Adrenal gland (tissue), 9 donors: ENCODE measurements at regions not wholly inside any gene's neighbourhood (a gene's known extent, or its start where the extent isn't known, plus 50 kb on each side); places are given as distances from the start of the nearest gene placed in this dataset.

Source experiments
- DNase-seq, 7 donors: peaks; one replicate each; pipeline ENCODE4 v3.0.0-alpha.2; 2019 to 2020
- H3K27ac ChIP-seq, 5 donors: fragments of 200-600 bp; sonication (generic) in 4 of 5; 1 replicate in 3 of 5; 2 replicates in 2 of 5; pipeline versions ENCODE4 v1.5.1 to v1.8.0; 2016 to 2020; ENCODE audit warnings: mild to moderate bottlenecking in 1 of 5
- H3K27me3 ChIP-seq: fragments of 200-600 bp; 2 replicates; pipeline ENCODE4 v1.8.0; 2021
- H3K36me3 ChIP-seq, 2 donors: fragments of 200-600 bp; replicated peaks in 1 of 2; 1 replicate in 1 of 2; 2 replicates in 1 of 2; pipeline versions ENCODE4 v1.5.1 to v1.8.0; 2018 to 2022
- H3K4me1 ChIP-seq, 2 donors: fragments of 200-600 bp; replicated peaks in 1 of 2; 1 replicate in 1 of 2; 2 replicates in 1 of 2; pipeline versions ENCODE4 v1.5.1 to v1.8.0; 2018 to 2021
- H3K4me3 ChIP-seq, 4 donors: fragments of 200-600 bp; sonication (generic) in 3 of 4; one replicate each; pipeline ENCODE4 v1.5.1; 2016 to 2018
- H3K9me3 ChIP-seq, 3 donors: fragments of 200-600 bp; sonication (generic) in 1 of 3; replicated peaks in 1 of 3; 1 replicate in 2 of 3; 2 replicates in 1 of 3; pipeline versions ENCODE4 v1.5.1 to v1.8.0; 2016 to 2021
- CTCF ChIP-seq, 6 experiments: fragments of 450-650 bp in 4 of 6; fragments of 200-600 bp in 2 of 6; sonication (generic) in 1 of 6; IDR thresholded peaks; 1 replicate in 5 of 6; 2 replicates in 1 of 6; pipeline versions ENCODE4 v1.5.1 to v1.8.0; 2016 to 2021; ENCODE audit warnings: antibody characterized with exemption in 6 of 6, mild to moderate bottlenecking in 2 of 6, moderate library complexity in 1 of 6
- POLR2A ChIP-seq, 2 donors: fragments of 450-650 bp; IDR thresholded peaks; one replicate each; pipeline ENCODE4 v1.6.1; 2017; ENCODE audit warnings: antibody characterized with exemption in 2 of 2, mild to moderate bottlenecking in 2 of 2, moderate library complexity in 1 of 2
- WGBS, 4 donors: extraction: QIAGEN DNeasy Blood & Tissue Kit in 2 of 4; methylation state at CpG; one replicate each; pipeline versions ENCODE4 v1.1.5 to v1.1.7; 2013 to 2017; 5-methylcytosine and 5-hydroxymethylcytosine counted together
- intact Hi-C, 2 donors: fragments of 100-400 bp; cut with DNase I; formaldehyde crosslinking; loops; one replicate each; pipeline versions ENCODE4 v1.14.1 to v1.15.0; 2022 to 2023
- donor health status: healthy with polysubstance abuse.
- donor health status: Bipolar disorder and iron deficiency.
- donor health status: DM: yes; HTN: yes; CAD: no.
- donor health status: DM: no; HTN: no; CAD: no.
- donor health status: DM: no; HTN: no; CAD: no.

GRCh38 chr11:91981995-91982394, 242.6 kb upstream of the FAT3 start:
- no peak overlapping the region for H3K4me3 ChIP-seq
- no peaks in the 10 kb centered on the region for H3K4me1 ChIP-seq
- TF ChIP-seq CTCF (IDR thresholded peaks at IDR 0.05): no peak
- TF ChIP-seq POLR2A (IDR thresholded peaks at IDR 0.05): no peak
- peak overlapping the region in 1 of 5 donors; percentile 53 for H3K27ac ChIP-seq
- H3K27me3 ChIP-seq: no peaks in the 10 kb centered on the region
- peak; percentile 57 to 86 (median 69) for DNase-seq
- H3K9me3 ChIP-seq: no peaks in the 10 kb centered on the region
- intact Hi-C loops: no loop called here
- no peaks in the 10 kb centered on the region for H3K36me3 ChIP-seq
- WGBS, 4 donors: 10 to 20% (median 13%) methylated on average over 1 of the region's 1 CpG

GRCh38 chr11:91979775-91980174, 244.8 kb upstream of the FAT3 start:
- no peaks in the 10 kb centered on the region for H3K4me1 ChIP-seq
- WGBS, 4 donors: 72 to 85% (median 76%) methylated on average over 1 of the region's 1 CpG
- H3K36me3 ChIP-seq: no peaks in the 10 kb centered on the region
- H3K27ac ChIP-seq: no peak overlapping the region
- H3K27me3 ChIP-seq: no peaks in the 10 kb centered on the region
- H3K4me3 ChIP-seq: no peak overlapping the region
- no peaks in the 10 kb centered on the region for H3K9me3 ChIP-seq
- intact Hi-C loops: no loop called here
- no peak for DNase-seq
- no peak for TF ChIP-seq CTCF (IDR thresholded peaks at IDR 0.05)
- no peak for TF ChIP-seq POLR2A (IDR thresholded peaks at IDR 0.05)

- Histone ChIP-seq H3K9me3 (no peaks in the 10 kb centered on the region), H3K4me3 (no peak overlapping the region), H3K27ac (no peak overlapping the region), H3K4me1 (no peaks in the 10 kb centered on the region), H3K36me3 (no peaks in the 10 kb centered on the region), H3K27me3 (no peaks in the 10 kb centered on the region)
- intact Hi-C loops: no loop called here
- no peak for TF ChIP-seq POLR2A (IDR thresholded peaks at IDR 0.05)
- TF ChIP-seq CTCF (IDR thresholded peaks at IDR 0.05): no peak
- 87 to 92% (median 90%) methylated on average over 1 of the region's 1 CpG for WGBS, 4 donors
- no peak for DNase-seq
Observed at GRCh38 chr11:91978747-91979146, 245.9 kb upstream of the FAT3 start.

DNA sequence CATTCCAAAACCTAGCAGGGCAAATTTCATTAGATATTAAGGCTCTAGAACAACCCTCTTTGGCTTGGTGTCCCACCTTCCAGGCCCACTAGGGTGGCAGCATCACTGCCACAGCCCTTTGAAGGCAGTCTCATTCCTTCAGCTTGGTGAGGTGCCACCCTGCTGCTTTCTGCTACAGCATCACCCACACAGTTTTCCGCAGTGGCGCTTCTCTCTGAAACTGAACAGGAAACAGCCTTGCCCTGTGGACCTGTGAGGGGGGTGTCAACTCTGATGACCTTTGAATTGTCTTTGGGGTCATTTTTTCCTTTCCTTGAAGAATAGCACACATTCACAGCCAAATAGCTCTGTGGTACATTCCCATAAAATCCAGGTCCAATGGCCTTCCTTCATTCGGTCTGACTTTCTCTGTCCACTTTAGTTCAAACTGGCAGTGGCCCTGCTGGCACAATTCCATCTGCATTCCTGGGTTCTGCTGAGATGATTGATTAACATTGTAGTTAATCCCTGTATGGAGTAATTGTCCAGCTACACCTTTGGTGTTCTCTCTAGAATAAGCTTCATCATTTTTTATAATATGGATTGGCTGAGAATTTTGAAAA, 251.9 kb upstream of the FAT3 start:
- Histone ChIP-seq H3K27ac (no peak overlapping the region), H3K36me3 (no peaks in the 10 kb centered on the region), H3K9me3 (no peaks in the 10 kb centered on the region), H3K27me3 (no peaks in the 10 kb centered on the region), H3K4me3 (no peak overlapping the region), H3K4me1 (no peaks in the 10 kb centered on the region)
- WGBS, 4 donors: 54 to 73% (median 66%) methylated on average over 3 of the region's 3 CpGs
- peak in 1 of 7 donors; percentile 4 for DNase-seq
- intact Hi-C loops: no loop called here
- TF ChIP-seq POLR2A (IDR thresholded peaks at IDR 0.05): no peak
- TF ChIP-seq CTCF (IDR thresholded peaks at IDR 0.05): no peak
